ENCODE measurements at regions not wholly inside any gene's neighbourhood (a gene's known extent, or its start where the extent isn't known, plus 50 kb on each side); places are given as distances from the start of the nearest gene placed in this dataset.
"Not testable (repeated sequence)": the region's sequence is repeated elsewhere in the genome, so short reads cannot be mapped to it uniquely, and the experiment has no call there.

GRCh38 chr14:39592116-39592789, 160.0 kb upstream of the FBXO33 start:
- Mint-ChIP-seq H3K9me3 (peaks cover 12 to 14% of the 10 kb centered on the region in 2 experiments), H3K4me3 (no peak overlapping the region)
- TF ChIP-seq CTCF (conservative IDR thresholded peaks at IDR 0.05), result no peak

DNA sequence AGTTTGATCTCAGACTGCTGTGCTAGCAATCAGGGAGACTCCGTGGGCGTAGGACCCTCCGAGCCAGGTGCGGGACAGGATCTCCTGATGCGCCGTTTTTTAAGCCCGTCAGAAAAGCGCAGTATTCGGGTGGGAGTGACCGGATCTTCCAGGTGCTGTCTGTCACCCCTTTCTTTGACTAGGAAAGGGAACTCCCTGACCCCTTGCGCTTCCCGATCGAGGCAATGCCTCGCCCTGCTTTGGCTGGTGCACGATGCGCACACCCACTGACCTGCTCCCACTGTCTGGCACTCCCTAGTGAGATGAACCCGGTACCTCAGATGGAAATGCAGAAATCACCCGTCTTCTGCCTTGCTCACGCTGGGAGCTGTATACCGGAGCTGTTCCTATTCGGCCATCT, 157.6 kb upstream of the FBXO33 start:
- H3K14ac ChIP-seq (ENCODE audit: insufficient read depth, low read length), result peak overlapping the region; percentile 57; the same call in 1 of the 2 replicates
- not testable (repeated sequence) for H2BK20ac ChIP-seq (ENCODE audit: low read depth, low read length, poor library complexity, severe bottlenecking); H2AFZ ChIP-seq (ENCODE audit: low read length); H4K5ac ChIP-seq (ENCODE audit: insufficient read length, low read depth, low read length); H2BK120ac ChIP-seq (ENCODE audit: low read depth, low read length, poor library complexity, severe bottlenecking); H3K79me2 ChIP-seq (ENCODE audit: insufficient read depth, low read length); H3K79me1 ChIP-seq (ENCODE audit: insufficient read depth, low read depth, low read length, poor library complexity, severe bottlenecking); H3K9me3 ChIP-seq (ENCODE audit: control insufficient read depth, low read depth, low read length); H3K27me3 Mint-ChIP-seq (ENCODE audit: low read depth); H3T11ph ChIP-seq (ENCODE audit: low read length); H2BK15ac ChIP-seq (ENCODE audit: low read depth, low read length); H3K27me3 ChIP-seq (ENCODE audit: insufficient read depth, low read length); H4K8ac ChIP-seq (replicated peaks; ENCODE audit: insufficient read length, low read depth, low read length); H4K20me1 ChIP-seq (ENCODE audit: control insufficient read depth, insufficient read depth, insufficient read length); H3K4me1 ChIP-seq (ENCODE audit: insufficient read depth, low read length); H3K23ac ChIP-seq (ENCODE audit: insufficient read length, low read depth, low read length); H4K91ac ChIP-seq (ENCODE audit: insufficient read length, low read depth, low read length); H3K27ac ChIP-seq (ENCODE audit: insufficient read length, low read depth, low read length); H3K18ac ChIP-seq (ENCODE audit: insufficient read length, low read depth, low read length); H3K23me2 ChIP-seq (ENCODE audit: insufficient read length, low read depth, low read length, poor library complexity, severe bottlenecking); H3K4ac ChIP-seq (ENCODE audit: low read depth, low read length); H3K9ac ChIP-seq (ENCODE audit: extremely low read depth, insufficient read length, low read length); H3K4me2 ChIP-seq (ENCODE audit: insufficient read depth, insufficient read length, low read length); H2AK5ac ChIP-seq (ENCODE audit: insufficient read length, low read length); H3K56ac ChIP-seq (ENCODE audit: insufficient read length, low read depth, low read length); H2BK5ac ChIP-seq (ENCODE audit: insufficient read length, low read length)
- WGBS (ENCODE audit: extremely low coverage, insufficient read length, low lambda C conversion rate), result no CpG with 5 or more reads among the region's 21 CpGs
- Mint-ChIP-seq H3K27ac (peak overlapping the region; percentile 8 to 94 (median 92); a peak in 5 of 7 replicates), H3K36me3 (ENCODE audit: insufficient read depth in 1 of 3, low read depth in 3 of 3) (peaks cover 8 to 24% (median 8%) of the 10 kb centered on the region in 3 experiments), H3K4me1 (peaks cover 13 to 19% of the 10 kb centered on the region in 2 experiments), H3K4me3 (peak overlapping the region in 1 of 2 experiments; percentile 40; a peak in 1 of 5 replicates), H3K9me3 (peaks cover 18 to 19% of the 10 kb centered on the region in 2 experiments)
- peak overlapping the region; percentile 94 for H2BK12ac ChIP-seq (ENCODE audit: insufficient read length, low read depth, low read length)
- peak; percentile 31 for DNase-seq

More at GRCh38 chr14:39592116-39592789, 160.0 kb upstream of the FBXO33 start:
- Histone ChIP-seq H3K4ac (ENCODE audit: low read depth, low read length) (no peak overlapping the region), H2AFZ (ENCODE audit: low read length) (no peak overlapping the region), H4K91ac (ENCODE audit: insufficient read length, low read depth, low read length) (no peak overlapping the region), H3K27me3 (ENCODE audit: insufficient read depth, low read length) (no peaks in the 10 kb centered on the region), H2BK12ac (ENCODE audit: insufficient read length, low read depth, low read length) (no peak overlapping the region), H3K23ac (ENCODE audit: insufficient read length, low read depth, low read length) (no peak overlapping the region), H3T11ph (ENCODE audit: low read length) (no peak overlapping the region), H2AK5ac (ENCODE audit: insufficient read length, low read length) (no peak overlapping the region), H3K9ac (ENCODE audit: extremely low read depth, insufficient read length, low read length) (no peak overlapping the region), H4K5ac (ENCODE audit: insufficient read length, low read depth, low read length) (no peak overlapping the region), H3K23me2 (ENCODE audit: insufficient read length, low read depth, low read length, poor library complexity, severe bottlenecking) (no peaks in the 10 kb centered on the region), H2BK120ac (ENCODE audit: low read depth, low read length, poor library complexity, severe bottlenecking) (no peak overlapping the region), H4K20me1 (ENCODE audit: control insufficient read depth, insufficient read depth, insufficient read length) (no peaks in the 10 kb centered on the region), H3K79me2 (ENCODE audit: insufficient read depth, low read length) (no peaks in the 10 kb centered on the region), H3K27ac (ENCODE audit: insufficient read length, low read depth, low read length) (no peak overlapping the region), H4K8ac (replicated peaks; ENCODE audit: insufficient read length, low read depth, low read length) (no peak overlapping the region), H3K56ac (ENCODE audit: insufficient read length, low read depth, low read length) (no peak overlapping the region), H3K9me3 (ENCODE audit: control insufficient read depth, low read depth, low read length) (no peaks in the 10 kb centered on the region), H3K4me2 (ENCODE audit: insufficient read depth, insufficient read length, low read length) (no peak overlapping the region), H2BK5ac (ENCODE audit: insufficient read length, low read length) (no peak overlapping the region), H3K18ac (ENCODE audit: insufficient read length, low read depth, low read length) (no peak overlapping the region), H3K79me1 (ENCODE audit: insufficient read depth, low read depth, low read length, poor library complexity, severe bottlenecking) (no peaks in the 10 kb centered on the region), H2BK15ac (ENCODE audit: low read depth, low read length) (no peak overlapping the region), H3K14ac (ENCODE audit: insufficient read depth, low read length) (no peak overlapping the region), H2BK20ac (ENCODE audit: low read depth, low read length, poor library complexity, severe bottlenecking) (no peak overlapping the region), H3K4me1 (ENCODE audit: insufficient read depth, low read length) (no peaks in the 10 kb centered on the region)
- Mint-ChIP-seq H3K27ac (peak overlapping the region in 1 of 3 experiments; percentile 14; a peak in 1 of 7 replicates), H3K36me3 (ENCODE audit: insufficient read depth in 1 of 3, low read depth in 3 of 3) (peaks cover 7 to 18% (median 8%) of the 10 kb centered on the region in 3 experiments), H3K4me1 (peaks cover 13 to 19% of the 10 kb centered on the region in 2 experiments), H3K27me3 (ENCODE audit: low read depth) (no peaks in the 10 kb centered on the region)
- WGBS (ENCODE audit: extremely low coverage, insufficient read length, low lambda C conversion rate), result no CpG with 5 or more reads among the region's 2 CpGs
- DNase-seq, result no peak
